IMR-90 (cell line): ENCODE measurements at regions not wholly inside any gene's neighbourhood (a gene's known extent, or its start where the extent isn't known, plus 50 kb on each side); places are given as distances from the start of the nearest gene placed in this dataset.

ENCODE experiments used
- ATAC-seq: fragments of 200-7000 bp; cut with Tn5 transposase; 2 replicates; pipeline ENCODE4 v1.9.1; 2020; ENCODE audit warnings: low read depth, mild to moderate bottlenecking, moderate library complexity
- BruUV-seq: library from RNA; stranded (reverse); fragments of 400-500 nt; replicated peaks from 2 replicates; lab custom pipeline; 2021; lab: Mats Ljungman, UMichigan
- CTCF ChIA-PET: fragments of 300-600 bp; formaldehyde crosslinking; extraction: SDS; loops from one replicate; lab custom pipeline; 2021; ENCODE audit warnings: antibody characterized with exemption; lab: Yijun Ruan, JAX
- POLR2A ChIA-PET: fragments of 300-600 bp; sonication (Branson Sonifier 250); formaldehyde crosslinking; loops from one replicate; lab custom pipeline; 2022; ENCODE audit warnings: antibody characterized with exemption; ENCODE audit not compliant: unreplicated experiment; lab: Charles Lee
- DNase-seq: peaks from one replicate; pipeline ENCODE4 v3.0.0; 2013
- H2AFZ ChIP-seq: replicated peaks from 2 replicates; pipeline ENCODE3; 2013; ENCODE audit warnings: low read length, mild to moderate bottlenecking; ENCODE audit not compliant: poor library complexity
- H2AK5ac ChIP-seq: 2 replicates; pipeline ENCODE4 v1.6.1; 2013; ENCODE audit warnings: low read depth, low read length, inconsistent platforms
- H2AK9ac ChIP-seq: replicated peaks from 2 replicates; pipeline ENCODE3; 2013; ENCODE audit warnings: mild to moderate bottlenecking, low read depth, low read length, moderate library complexity; ENCODE audit not compliant: poor library complexity
- H2BK120ac ChIP-seq: 2 replicates; pipeline ENCODE4 v1.6.1; 2013; ENCODE audit warnings: low read depth, low read length, inconsistent platforms
- H2BK15ac ChIP-seq: 3 replicates; pipeline ENCODE4 v1.6.1; 2013; ENCODE audit warnings: low read depth, low read length, inconsistent platforms
- H2BK20ac ChIP-seq: 2 replicates; pipeline ENCODE4 v1.6.1; 2013; ENCODE audit warnings: low read depth, mild to moderate bottlenecking, inconsistent platforms, low read length, moderate library complexity
- H2BK5ac ChIP-seq: 2 replicates; pipeline ENCODE4 v1.6.1; 2013; ENCODE audit warnings: mild to moderate bottlenecking, low read depth, low read length, inconsistent platforms; ENCODE audit not compliant: poor library complexity, severe bottlenecking
- H3K14ac ChIP-seq: replicated peaks from 2 replicates; pipeline ENCODE4 v1.6.1; 2013; ENCODE audit warnings: low read depth, low read length, inconsistent platforms
- H3K18ac ChIP-seq: 2 replicates; pipeline ENCODE4 v1.6.1; 2013; ENCODE audit warnings: low read depth, low read length, control low read depth
- H3K23ac ChIP-seq: 2 replicates; pipeline ENCODE4 v1.6.1; 2013; ENCODE audit warnings: low read depth, low read length, inconsistent platforms
- H3K27ac ChIP-seq: 2 replicates; pipeline ENCODE4 v1.5.1; 2013; ENCODE audit warnings: mild to moderate bottlenecking, control low read depth, low read length; ENCODE audit not compliant: insufficient read depth
- H3K27me3 ChIP-seq: 2 replicates; pipeline ENCODE4 v1.6.1; 2013; ENCODE audit warnings: low read length; ENCODE audit not compliant: control insufficient read depth, insufficient read depth
- H3K36me3 ChIP-seq: 2 replicates; pipeline ENCODE4 v1.6.1; 2013; ENCODE audit warnings: low read length, mixed read lengths; ENCODE audit not compliant: control insufficient read depth, insufficient read depth
- H3K4ac ChIP-seq: 2 replicates; pipeline ENCODE4 v1.6.1; 2013; ENCODE audit warnings: low read depth, low read length, inconsistent platforms
- H3K4me1 ChIP-seq: 2 replicates; pipeline ENCODE4 v1.6.1; 2013; ENCODE audit warnings: low read length, mixed read lengths; ENCODE audit not compliant: control insufficient read depth, insufficient read depth
- H3K4me2 ChIP-seq: 2 replicates; pipeline ENCODE4 v1.6.1; 2013; ENCODE audit warnings: low read depth, mild to moderate bottlenecking, control low read depth, low read length, moderate library complexity
- H3K4me3 ChIP-seq: 2 replicates; pipeline ENCODE4 v1.5.1; 2013; ENCODE audit warnings: low read depth, mild to moderate bottlenecking, control low read depth, low read length, moderate library complexity; ENCODE audit not compliant: insufficient read depth
- H3K56ac ChIP-seq: 2 replicates; pipeline ENCODE4 v1.6.1; 2013; ENCODE audit warnings: low read length, inconsistent platforms; ENCODE audit not compliant: insufficient read depth; ENCODE audit errors: extremely low read depth
- H3K79me1 ChIP-seq, 2 experiments: 2 replicates each; pipeline ENCODE4 v1.6.1; 2013; ENCODE audit warnings: low read length in 2 of 2, inconsistent platforms in 1 of 2, low read depth in 1 of 2
- H3K9ac ChIP-seq: 2 replicates; pipeline ENCODE4 v1.6.1; 2013; ENCODE audit warnings: low read depth, low read length, control low read depth
- H3K9me1 ChIP-seq: 2 replicates; pipeline ENCODE4 v1.6.1; 2013; ENCODE audit warnings: low read length, inconsistent platforms; ENCODE audit not compliant: insufficient read depth
- H3K9me3 ChIP-seq: 2 replicates; pipeline ENCODE4 v1.6.1; 2013; ENCODE audit warnings: low read length; ENCODE audit not compliant: control insufficient read depth, insufficient read depth
- H4K20me1 ChIP-seq: 2 replicates; pipeline ENCODE4 v1.6.1; 2013; ENCODE audit warnings: low read length, inconsistent platforms; ENCODE audit not compliant: insufficient read depth
- H4K5ac ChIP-seq: 2 replicates; pipeline ENCODE4 v1.6.1; 2013; ENCODE audit warnings: mild to moderate bottlenecking, low read depth, low read length, control low read depth
- H4K8ac ChIP-seq, 2 experiments: 2 replicates each; pipeline ENCODE4 v1.6.1; 2013; ENCODE audit warnings: low read depth in 2 of 2, low read length in 2 of 2, control low read depth in 1 of 2, inconsistent platforms in 1 of 2
- H4K91ac ChIP-seq: 2 replicates; pipeline ENCODE4 v1.6.1; 2013; ENCODE audit warnings: low read depth, low read length, inconsistent platforms; ENCODE audit not compliant: insufficient read depth
- MAFK ChIP-seq: IDR thresholded peaks from 2 replicates; pipeline ENCODE4 v1.6.1; 2012; ENCODE audit warnings: low read depth, low read length, improper control_type of control experiment
- MXI1 ChIP-seq: IDR thresholded peaks from 2 replicates; pipeline ENCODE4 v1.6.1; 2012; ENCODE audit warnings: low read depth, mild to moderate bottlenecking, low read length, moderate library complexity, borderline replicate concordance
- POLR2A ChIP-seq: IDR thresholded peaks from 2 replicates; pipeline ENCODE4 v1.6.1; 2012; ENCODE audit warnings: mild to moderate bottlenecking, low read depth, low read length
- SMC3 ChIP-seq: fragments of 150-350 bp; IDR thresholded peaks from 2 replicates; pipeline ENCODE4 v1.6.1; 2016; ENCODE audit warnings: low read depth, mild to moderate bottlenecking, antibody characterized with exemption, low read length, moderate library complexity
- WGBS, 2 experiments: methylation state at CpG; one replicate each; pipeline versions ENCODE4 v1.1.5 to v1.1.7; 2013; ENCODE audit warnings: missing lambda C conversion rate in 2 of 2; ENCODE audit not compliant: insufficient read length in 1 of 2; ENCODE audit errors: extremely low coverage in 2 of 2; 5-methylcytosine and 5-hydroxymethylcytosine counted together
- dilution Hi-C: fragments of 300-500 bp; cut with HindIII; formaldehyde crosslinking; loops from one replicate; pipeline ENCODE4 v1.14.3; 2018; ENCODE audit warnings: low sequenced_read_pairs; ENCODE audit not compliant: unreplicated experiment
- in situ Hi-C: fragments of 300-500 bp; cut with MboI; formaldehyde crosslinking; loops from 3 replicates; pipeline ENCODE4 v1.14.3; 2019; ENCODE audit warnings: low sequenced_read_pairs, inconsistent platforms, mixed read lengths
- intact Hi-C: fragments of 100-400 bp; cut with micrococcal nuclease; formaldehyde crosslinking; loops from 2 replicates; pipeline ENCODE4 v1.10.0; 2022
- TF ChIP-seq, protein P1 (sequence below): fragments of 150-350 bp; IDR thresholded peaks from 2 replicates; pipeline ENCODE4 v1.6.1; 2016; ENCODE audit warnings: low read depth, mild to moderate bottlenecking, low read length, moderate library complexity, borderline replicate concordance

DNA sequence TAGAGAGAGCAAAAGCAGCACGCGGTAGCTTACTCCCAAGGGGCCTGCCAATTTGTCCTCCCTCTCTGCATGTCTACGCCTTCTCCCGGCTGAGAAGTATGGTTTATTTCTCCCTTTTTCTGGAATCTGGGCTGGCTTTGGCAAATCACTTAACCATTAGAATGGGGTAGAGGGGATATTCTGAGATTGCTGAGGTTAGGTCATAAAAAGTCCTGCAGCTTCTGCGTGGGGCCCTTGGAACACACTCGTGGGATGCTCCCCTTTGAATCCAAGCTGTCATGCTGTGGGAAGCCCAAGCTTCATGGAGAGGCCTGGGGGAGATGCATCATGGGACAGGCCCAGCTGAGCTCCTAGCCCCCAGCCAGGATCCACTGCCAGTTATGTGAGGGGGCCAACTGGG lies 403.6 kb upstream of the MAF start:
- Histone ChIP-seq H4K5ac (no peak overlapping the region), H2BK20ac (no peak overlapping the region), H3K79me1 (no peaks in the 10 kb centered on the region), H3K9ac (no peak overlapping the region), H3K4me1 (no peaks in the 10 kb centered on the region), H4K91ac (no peak overlapping the region), H3K27ac (no peak overlapping the region), H3K9me1 (no peaks in the 10 kb centered on the region), H2AFZ (no peak overlapping the region), H3K4me2 (no peak overlapping the region), H3K4ac (no peak overlapping the region), H2BK15ac (no peak overlapping the region), H3K27me3 (no peaks in the 10 kb centered on the region), H2AK9ac (no peak overlapping the region), H3K14ac (no peak overlapping the region), H3K4me3 (no peak overlapping the region), H3K18ac (no peak overlapping the region), H3K23ac (no peak overlapping the region), H2AK5ac (no peak overlapping the region), H2BK5ac (no peak overlapping the region), H3K56ac (no peak overlapping the region), H3K36me3 (no peaks in the 10 kb centered on the region), H3K9me3 (no peaks in the 10 kb centered on the region), H2BK120ac (no peak overlapping the region), H4K8ac (no peak overlapping the region), H4K20me1 (no peaks in the 10 kb centered on the region)
- dilution Hi-C loops: no loop called here
- BruUV-seq: no TSS peak
- DNase-seq (no peak), ATAC-seq (no peak)
- TF ChIP-seq MAFK (no peak), MXI1 (no peak), POLR2A (no peak), SMC3 (no peak)
- TF ChIP-seq, protein P1, sequence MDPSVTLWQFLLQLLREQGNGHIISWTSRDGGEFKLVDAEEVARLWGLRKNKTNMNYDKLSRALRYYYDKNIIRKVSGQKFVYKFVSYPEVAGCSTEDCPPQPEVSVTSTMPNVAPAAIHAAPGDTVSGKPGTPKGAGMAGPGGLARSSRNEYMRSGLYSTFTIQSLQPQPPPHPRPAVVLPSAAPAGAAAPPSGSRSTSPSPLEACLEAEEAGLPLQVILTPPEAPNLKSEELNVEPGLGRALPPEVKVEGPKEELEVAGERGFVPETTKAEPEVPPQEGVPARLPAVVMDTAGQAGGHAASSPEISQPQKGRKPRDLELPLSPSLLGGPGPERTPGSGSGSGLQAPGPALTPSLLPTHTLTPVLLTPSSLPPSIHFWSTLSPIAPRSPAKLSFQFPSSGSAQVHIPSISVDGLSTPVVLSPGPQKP: no peak
- no CpG with 5 or more reads among the region's 6 CpGs for WGBS, 2 experiments
- intact Hi-C loops: no loop called here
- ChIA-PET POLR2A (no interaction called here), CTCF (interaction anchor here (1.0 kb wide), 1 partner anchor 9 kb away, joined by 3 read pairs; no protein-coding TSS in a partner anchor)
- in situ Hi-C loops: no loop called here
